B cell (primary cell): ENCODE measurements at regions not wholly inside any gene's neighbourhood (a gene's known extent, or its start where the extent isn't known, plus 50 kb on each side); places are given as distances from the start of the nearest gene placed in this dataset.

ENCODE experiments used
- ATAC-seq: fragments of 200-7000 bp; cut with Tn5 transposase; one replicate; pipeline ENCODE4 v1.10.0; 2021; ENCODE audit warnings: low read depth, mild to moderate bottlenecking, moderate number of reproducible peaks, moderate library complexity
- CTCF ChIA-PET: fragments of 350-600 bp; sonication (Branson Sonifier 250); formaldehyde crosslinking; loops from one replicate; lab custom pipeline; 2021; ENCODE audit warnings: antibody characterized with exemption, inconsistent platforms; lab: Charles Lee
- POLR2A ChIA-PET: fragments of 350-600 bp; sonication (Branson Sonifier 250); formaldehyde crosslinking; loops from one replicate; lab custom pipeline; 2021; ENCODE audit warnings: antibody characterized with exemption; lab: Charles Lee
- DNase-seq: peaks from one replicate; pipeline ENCODE4 v3.0.0; 2013
- H2AFZ ChIP-seq: 2 replicates; pipeline ENCODE4 v1.6.1; 2012; ENCODE audit warnings: mild to moderate bottlenecking, low read depth, low read length; ENCODE audit not compliant: insufficient read depth, poor library complexity, severe bottlenecking
- H3K27ac ChIP-seq, 2 donors: 1 replicate in 1 of 2; 2 replicates in 1 of 2; pipeline ENCODE4 v1.5.1; 2012 to 2013; ENCODE audit warnings: low read length in 2 of 2, mild to moderate bottlenecking in 2 of 2, moderate library complexity in 1 of 2
- H3K27me3 ChIP-seq, 4 experiments: fragments of 200-600 bp in 1 of 4; sonication (generic) in 1 of 4; replicated peaks in 1 of 4; 1 replicate in 2 of 4; 2 replicates in 2 of 4; pipeline versions ENCODE4 v1.6.1 to v1.7.0; 2013 to 2016; ENCODE audit warnings: low read length in 3 of 4, mild to moderate bottlenecking in 2 of 4, mixed read lengths in 1 of 4, moderate library complexity in 1 of 4; ENCODE audit not compliant: insufficient read depth in 4 of 4, control insufficient read depth in 3 of 4; ENCODE audit errors: control extremely low read depth in 1 of 4
- H3K36me3 ChIP-seq, 2 experiments: replicated peaks in 1 of 2; 1 replicate in 1 of 2; 2 replicates in 1 of 2; pipeline versions ENCODE4 v1.6.1 to v1.7.1; 2013; ENCODE audit warnings: low read length in 1 of 2; ENCODE audit not compliant: insufficient read depth in 2 of 2, control insufficient read depth in 1 of 2; ENCODE audit errors: control extremely low read depth in 1 of 2, extremely low read depth in 1 of 2
- H3K4me1 ChIP-seq, 2 donors: fragments of 200-600 bp in 1 of 2; sonication (generic) in 1 of 2; 1 replicate in 1 of 2; 2 replicates in 1 of 2; pipeline versions ENCODE4 v1.5.1 to v1.6.1; 2013 to 2017; ENCODE audit warnings: low read length in 2 of 2; ENCODE audit not compliant: control insufficient read depth in 2 of 2, insufficient read depth in 2 of 2
- H3K4me2 ChIP-seq: replicated peaks from 2 replicates; pipeline ENCODE3; 2012; ENCODE audit warnings: mild to moderate bottlenecking, low read depth, low read length; ENCODE audit not compliant: poor library complexity, severe bottlenecking
- H3K4me3 ChIP-seq, 5 experiments: fragments of 200-600 bp in 1 of 5; sonication (generic) in 1 of 5; 1 replicate in 3 of 5; 2 replicates in 2 of 5; pipeline versions ENCODE4 v1.5.1 to v1.7.0; 2011 to 2016; ENCODE audit warnings: low read length in 4 of 5, mild to moderate bottlenecking in 4 of 5, low read depth in 2 of 5, control low read depth in 1 of 5, moderate library complexity in 1 of 5; ENCODE audit not compliant: insufficient read depth in 1 of 5; ENCODE audit errors: control extremely low read depth in 1 of 5, extremely low read depth in 1 of 5
- H3K79me2 ChIP-seq: fragments of 200-600 bp; sonication (generic); one replicate; pipeline ENCODE4 v1.6.0; 2016; ENCODE audit warnings: low read length; ENCODE audit not compliant: control insufficient read depth, insufficient read depth
- H3K9ac ChIP-seq: fragments of 200-600 bp; sonication (generic); 2 replicates; pipeline ENCODE4 v1.6.1; 2017; ENCODE audit warnings: mild to moderate bottlenecking, low read length, moderate library complexity
- H3K9me3 ChIP-seq, 3 donors: one replicate each; pipeline versions ENCODE4 v1.6.1 to v1.7.1; 2013; ENCODE audit warnings: low read length in 2 of 3; ENCODE audit not compliant: control insufficient read depth in 2 of 3, insufficient read depth in 1 of 3; ENCODE audit errors: control extremely low read depth in 1 of 3
- H4K20me1 ChIP-seq: 2 replicates; pipeline ENCODE4 v1.6.0; 2012; ENCODE audit warnings: mild to moderate bottlenecking, low read length; ENCODE audit not compliant: insufficient read depth, control insufficient read depth, poor library complexity, severe bottlenecking
- H3K27ac Mint-ChIP-seq: one replicate; pipeline ENCODE4 v1.8.0; 2021; ENCODE audit warnings: mixed read lengths
- H3K27me3 Mint-ChIP-seq: one replicate; pipeline ENCODE4 v1.8.0; 2021; ENCODE audit warnings: mixed read lengths
- H3K4me1 Mint-ChIP-seq: one replicate; pipeline ENCODE4 v1.8.0; 2021; ENCODE audit warnings: mixed read lengths
- H3K4me3 Mint-ChIP-seq: one replicate; pipeline ENCODE4 v1.8.0; 2021; ENCODE audit warnings: mixed read lengths
- H3K9me3 Mint-ChIP-seq: one replicate; pipeline ENCODE4 v1.8.0; 2022; ENCODE audit warnings: mixed read lengths; ENCODE audit not compliant: insufficient read depth
- EZH2 ChIP-seq: IDR thresholded peaks from 2 replicates; pipeline ENCODE4 v1.6.1; 2012; ENCODE audit warnings: borderline replicate concordance, low read depth, mild to moderate bottlenecking, moderate library complexity, low read length; ENCODE audit not compliant: insufficient read depth, poor library complexity, severe bottlenecking
- WGBS: methylation state at CpG from one replicate; pipeline ENCODE4 v1.1.5; 2013; ENCODE audit warnings: missing lambda C conversion rate; ENCODE audit not compliant: insufficient coverage; 5-methylcytosine and 5-hydroxymethylcytosine counted together
- intact Hi-C: fragments of 100-400 bp; cut with micrococcal nuclease; formaldehyde crosslinking; loops from one replicate; pipeline ENCODE4 v1.10.0; 2022
- TF ChIP-seq, protein P1 (sequence below): fragments of 200-600 bp; IDR thresholded peaks from one replicate; pipeline ENCODE4 v1.8.0; 2022; ENCODE audit warnings: antibody characterized with exemption, mild to moderate bottlenecking

DNA sequence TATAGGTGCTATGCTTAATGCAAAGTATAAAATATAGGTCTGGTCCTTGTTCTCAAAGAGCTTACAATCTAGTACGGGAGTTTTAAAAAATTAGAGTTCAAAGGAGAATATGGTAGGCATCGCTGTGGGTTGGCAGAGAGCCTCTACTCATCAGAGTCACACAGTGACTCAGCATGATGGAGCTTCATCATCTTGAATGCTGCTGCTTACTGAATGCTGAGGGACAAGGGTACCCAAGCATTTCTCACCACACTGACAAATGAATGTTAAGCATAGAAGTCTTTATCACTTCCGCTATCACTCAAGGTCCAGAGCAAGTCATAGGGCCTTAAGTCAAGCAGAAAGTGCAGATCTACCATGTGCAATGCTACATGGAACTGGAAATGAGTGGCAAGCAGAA lies 268.6 kb upstream of the IGFBP7 start:
- Histone ChIP-seq H3K27me3 (no peaks in the 10 kb centered on the region), H3K79me2 (no peaks in the 10 kb centered on the region), H3K27ac (no peak overlapping the region), H2AFZ (no peak overlapping the region), H3K4me2 (no peak overlapping the region), H4K20me1 (no peaks in the 10 kb centered on the region), H3K9me3 (no peaks in the 10 kb centered on the region), H3K4me3 (no peak overlapping the region), H3K36me3 (no peaks in the 10 kb centered on the region), H3K9ac (no peak overlapping the region), H3K4me1 (no peaks in the 10 kb centered on the region)
- intact Hi-C loops: no loop called here
- WGBS: no CpG with 5 or more reads among the region's 3 CpGs
- DNase-seq (no peak), ATAC-seq (no peak)
- Mint-ChIP-seq H3K9me3 (peaks cover 1% of the 10 kb centered on the region), H3K27ac (no peak overlapping the region), H3K4me3 (no peak overlapping the region), H3K4me1 (no peaks in the 10 kb centered on the region), H3K27me3 (no peaks in the 10 kb centered on the region)
- TF ChIP-seq, protein P1, sequence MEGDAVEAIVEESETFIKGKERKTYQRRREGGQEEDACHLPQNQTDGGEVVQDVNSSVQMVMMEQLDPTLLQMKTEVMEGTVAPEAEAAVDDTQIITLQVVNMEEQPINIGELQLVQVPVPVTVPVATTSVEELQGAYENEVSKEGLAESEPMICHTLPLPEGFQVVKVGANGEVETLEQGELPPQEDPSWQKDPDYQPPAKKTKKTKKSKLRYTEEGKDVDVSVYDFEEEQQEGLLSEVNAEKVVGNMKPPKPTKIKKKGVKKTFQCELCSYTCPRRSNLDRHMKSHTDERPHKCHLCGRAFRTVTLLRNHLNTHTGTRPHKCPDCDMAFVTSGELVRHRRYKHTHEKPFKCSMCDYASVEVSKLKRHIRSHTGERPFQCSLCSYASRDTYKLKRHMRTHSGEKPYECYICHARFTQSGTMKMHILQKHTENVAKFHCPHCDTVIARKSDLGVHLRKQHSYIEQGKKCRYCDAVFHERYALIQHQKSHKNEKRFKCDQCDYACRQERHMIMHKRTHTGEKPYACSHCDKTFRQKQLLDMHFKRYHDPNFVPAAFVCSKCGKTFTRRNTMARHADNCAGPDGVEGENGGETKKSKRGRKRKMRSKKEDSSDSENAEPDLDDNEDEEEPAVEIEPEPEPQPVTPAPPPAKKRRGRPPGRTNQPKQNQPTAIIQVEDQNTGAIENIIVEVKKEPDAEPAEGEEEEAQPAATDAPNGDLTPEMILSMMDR: no peak
- no peak for TF ChIP-seq EZH2
- CTCF ChIA-PET: no interaction called here
- POLR2A ChIA-PET: no interaction called here

DNA sequence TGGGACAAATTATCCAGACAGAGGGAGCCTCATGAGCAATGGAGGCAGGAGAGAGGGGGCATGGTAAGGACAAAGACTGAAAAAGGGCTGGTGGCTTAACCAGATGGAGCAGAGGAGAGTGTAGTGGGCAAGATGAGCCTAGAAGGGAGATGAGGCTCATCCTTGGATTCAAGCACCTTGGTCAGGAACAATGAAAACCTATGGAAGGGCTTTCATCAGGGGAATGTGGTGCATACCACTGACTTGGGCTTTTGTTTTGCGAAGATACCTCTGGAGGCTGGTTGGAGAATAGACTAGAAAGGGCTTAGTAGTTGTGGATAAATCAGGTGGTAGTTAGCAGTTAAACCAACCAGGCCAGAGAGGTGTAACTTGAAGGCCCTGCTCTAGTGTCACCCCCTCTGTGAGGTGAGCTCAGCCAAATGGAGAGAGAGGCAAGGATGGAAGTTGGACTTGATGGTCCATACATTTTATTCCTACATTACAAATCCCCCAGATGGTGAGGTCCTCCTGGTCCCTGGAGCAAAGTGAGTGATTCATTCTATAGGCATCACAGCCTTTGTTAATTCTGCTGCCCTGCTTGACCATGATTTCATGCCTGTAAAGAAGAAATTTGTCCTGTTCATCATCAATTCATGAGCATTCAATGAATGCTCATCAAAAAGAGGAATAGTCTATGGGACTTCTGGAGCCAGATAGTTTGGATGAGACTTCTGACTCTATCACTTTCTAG lies 264.8 kb upstream of the IGFBP7 start:
- no peaks in the 10 kb centered on the region for H3K79me2 ChIP-seq
- intact Hi-C loops: no loop called here
- H2AFZ ChIP-seq: no peak overlapping the region
- H3K4me1 ChIP-seq: no peaks in the 10 kb centered on the region
- H3K36me3 ChIP-seq: no peaks in the 10 kb centered on the region
- ATAC-seq (no peak), DNase-seq (no peak)
- H3K27ac Mint-ChIP-seq: no peak overlapping the region
- no peak overlapping the region for H3K9ac ChIP-seq
- no peak overlapping the region for H3K4me2 ChIP-seq
- H3K9me3 ChIP-seq: no peaks in the 10 kb centered on the region
- WGBS: 89% methylated on average over 1 of the region's 1 CpG
- no peak overlapping the region for H3K4me3 ChIP-seq
- no peaks in the 10 kb centered on the region for H3K27me3 Mint-ChIP-seq
- H3K27ac ChIP-seq: no peak overlapping the region
- ChIA-PET CTCF (no interaction called here), POLR2A (no interaction called here)
- H3K4me3 Mint-ChIP-seq: no peak overlapping the region
- TF ChIP-seq, protein P1: no peak
- no peak for TF ChIP-seq EZH2
- H3K4me1 Mint-ChIP-seq: no peaks in the 10 kb centered on the region
- H4K20me1 ChIP-seq: no peaks in the 10 kb centered on the region
- H3K9me3 Mint-ChIP-seq: peaks cover 1% of the 10 kb centered on the region
- no peaks in the 10 kb centered on the region for H3K27me3 ChIP-seq
